T-helper 2 cell (primary cell): ENCODE measurements at regions not wholly inside any gene's neighbourhood (a gene's known extent, or its start where the extent isn't known, plus 50 kb on each side); places are given as distances from the start of the nearest gene placed in this dataset.
"Not testable (repeated sequence)": the region's sequence is repeated elsewhere in the genome, so short reads cannot be mapped to it uniquely, and the experiment has no call there.

Experiments used
- DNase-seq, 5 experiments: peaks; one replicate each; pipeline versions ENCODE4 v3.0.0 to v3.0.0-alpha.2; 2012 to 2022

- DNase-seq = peak in 1 of 5 experiments; percentile 22
Measured at GRCh38 chr2:131425231-131425941, 50.5 kb upstream of the TUBA3D start.

- not testable (repeated sequence) for DNase-seq
Measured at GRCh38 chr2:131424605-131425114, 51.3 kb upstream of the TUBA3D start.

GRCh38 chr2:131420751-131421150 lies 55.2 kb upstream of the TUBA3D start:
- DNase-seq = not testable (repeated sequence)

- DNase-seq = no peak
Measured at GRCh38 chr2:131419441-131419840, 55.5 kb upstream of the RAB6D start.

GRCh38 chr2:131418625-131419024 lies 54.7 kb upstream of the RAB6D start:
- DNase-seq = no peak

GRCh38 chr2:131417886-131418285 lies 53.9 kb upstream of the RAB6D start:
- no peak for DNase-seq

- DNase-seq = no peak
Measured at GRCh38 chr2:131413785-131414184, 49.8 kb upstream of the RAB6D start.
